Neuronal stem cell (in vitro differentiated cells): ENCODE measurements at regions not wholly inside any gene's neighbourhood (a gene's known extent, or its start where the extent isn't known, plus 50 kb on each side); places are given as distances from the start of the nearest gene placed in this dataset.

ENCODE experiments used
- DNase-seq: peaks from one replicate; pipeline ENCODE4 v3.0.0-alpha.2; 2013; ENCODE audit warnings: low spot score
- H2AFZ ChIP-seq: one replicate; pipeline ENCODE4 v1.6.1; 2013; ENCODE audit warnings: mild to moderate bottlenecking, low read length, inconsistent platforms
- H2AK5ac ChIP-seq: 2 replicates; pipeline ENCODE4 v1.6.1; 2013; ENCODE audit warnings: low read depth, mild to moderate bottlenecking, inconsistent platforms, low read length, moderate library complexity, mixed read lengths
- H2BK120ac ChIP-seq: 2 replicates; pipeline ENCODE4 v1.6.1; 2013; ENCODE audit warnings: low read depth, mild to moderate bottlenecking, inconsistent platforms, low read length, moderate library complexity, mixed read lengths
- H2BK12ac ChIP-seq: one replicate; pipeline ENCODE4 v1.6.1; 2013; ENCODE audit warnings: low read length, inconsistent platforms
- H2BK15ac ChIP-seq: 2 replicates; pipeline ENCODE4 v1.6.1; 2013; ENCODE audit warnings: mild to moderate bottlenecking, low read length, inconsistent platforms, mixed read lengths
- H2BK5ac ChIP-seq: one replicate; pipeline ENCODE4 v1.6.1; 2013; ENCODE audit warnings: inconsistent platforms, mild to moderate bottlenecking, low read length, moderate library complexity
- H3K14ac ChIP-seq: one replicate; pipeline ENCODE4 v1.6.1; 2013; ENCODE audit warnings: low read length, inconsistent platforms
- H3K18ac ChIP-seq: 2 replicates; pipeline ENCODE4 v1.6.1; 2013; ENCODE audit warnings: low read length, inconsistent platforms
- H3K23ac ChIP-seq: 2 replicates; pipeline ENCODE4 v1.6.1; 2013; ENCODE audit warnings: low read depth, mild to moderate bottlenecking, mixed read lengths, low read length, inconsistent platforms; ENCODE audit not compliant: poor library complexity
- H3K27ac ChIP-seq: replicated peaks from 3 replicates; pipeline ENCODE4 v1.5.1; 2013; ENCODE audit warnings: low read length, inconsistent platforms
- H3K27me3 ChIP-seq, 3 experiments: 2 replicates each; pipeline ENCODE4 v1.6.1; 2013; ENCODE audit warnings: low read length in 3 of 3, mild to moderate bottlenecking in 2 of 3, inconsistent platforms in 1 of 3, low read depth in 1 of 3, mixed read lengths in 1 of 3, moderate library complexity in 1 of 3; ENCODE audit not compliant: control insufficient read depth in 3 of 3, insufficient read depth in 3 of 3
- H3K36me3 ChIP-seq, 2 donors: replicated peaks in 1 of 2; 2 replicates each; pipeline ENCODE4 v1.6.1; 2013; ENCODE audit warnings: low read length in 2 of 2; ENCODE audit not compliant: control insufficient read depth in 2 of 2, insufficient read depth in 2 of 2
- H3K4ac ChIP-seq: 2 replicates; pipeline ENCODE4 v1.6.1; 2013; ENCODE audit warnings: inconsistent platforms, mild to moderate bottlenecking, low read length, moderate library complexity
- H3K4me1 ChIP-seq, 2 donors: 1 replicate in 1 of 2; 2 replicates in 1 of 2; pipeline ENCODE4 v1.6.1; 2013; ENCODE audit warnings: low read length in 2 of 2, low read depth in 1 of 2; ENCODE audit not compliant: control insufficient read depth in 2 of 2, insufficient read depth in 1 of 2
- H3K4me2 ChIP-seq: one replicate; pipeline ENCODE4 v1.6.1; 2013; ENCODE audit warnings: mild to moderate bottlenecking, low read length, inconsistent platforms; ENCODE audit not compliant: insufficient read depth, poor library complexity, severe bottlenecking
- H3K4me3 ChIP-seq, 2 donors: 2 replicates each; pipeline ENCODE4 v1.5.1; 2013; ENCODE audit warnings: low read length in 2 of 2, mild to moderate bottlenecking in 2 of 2, inconsistent platforms in 1 of 2, moderate library complexity in 1 of 2
- H3K79me1 ChIP-seq: one replicate; pipeline ENCODE4 v1.6.1; 2013; ENCODE audit warnings: low read depth, mild to moderate bottlenecking, inconsistent platforms, low read length, moderate library complexity
- H3K9ac ChIP-seq: one replicate; pipeline ENCODE4 v1.6.1; 2013; ENCODE audit warnings: mild to moderate bottlenecking, low read depth, low read length, inconsistent platforms; ENCODE audit not compliant: poor library complexity
- H3K9me3 ChIP-seq, 2 donors: replicated peaks in 1 of 2; 2 replicates each; pipeline versions ENCODE3 to v1.6.1; 2013; ENCODE audit warnings: low read length in 2 of 2, mild to moderate bottlenecking in 2 of 2, inconsistent platforms in 1 of 2, low read depth in 1 of 2, mixed read lengths in 1 of 2, moderate library complexity in 1 of 2; ENCODE audit not compliant: control insufficient read depth in 2 of 2, insufficient read depth in 1 of 2
- H4K8ac ChIP-seq: one replicate; pipeline ENCODE4 v1.6.1; 2013; ENCODE audit warnings: low read depth, mild to moderate bottlenecking, inconsistent platforms, low read length, moderate library complexity
- H4K91ac ChIP-seq: one replicate; pipeline ENCODE4 v1.6.1; 2013; ENCODE audit warnings: low read length, low read depth, mild to moderate bottlenecking, inconsistent platforms; ENCODE audit not compliant: poor library complexity
- WGBS, 2 donors: extraction: QIAGEN DNeasy Blood & Tissue Kit; methylation state at CpG; one replicate each; pipeline ENCODE4 v1.1.7; 2013; ENCODE audit warnings: missing lambda C conversion rate in 2 of 2, mixed read lengths in 1 of 2; ENCODE audit not compliant: insufficient read length in 2 of 2, insufficient replicate concordance in 1 of 2; ENCODE audit errors: extremely low coverage in 2 of 2; 5-methylcytosine and 5-hydroxymethylcytosine counted together

DNA sequence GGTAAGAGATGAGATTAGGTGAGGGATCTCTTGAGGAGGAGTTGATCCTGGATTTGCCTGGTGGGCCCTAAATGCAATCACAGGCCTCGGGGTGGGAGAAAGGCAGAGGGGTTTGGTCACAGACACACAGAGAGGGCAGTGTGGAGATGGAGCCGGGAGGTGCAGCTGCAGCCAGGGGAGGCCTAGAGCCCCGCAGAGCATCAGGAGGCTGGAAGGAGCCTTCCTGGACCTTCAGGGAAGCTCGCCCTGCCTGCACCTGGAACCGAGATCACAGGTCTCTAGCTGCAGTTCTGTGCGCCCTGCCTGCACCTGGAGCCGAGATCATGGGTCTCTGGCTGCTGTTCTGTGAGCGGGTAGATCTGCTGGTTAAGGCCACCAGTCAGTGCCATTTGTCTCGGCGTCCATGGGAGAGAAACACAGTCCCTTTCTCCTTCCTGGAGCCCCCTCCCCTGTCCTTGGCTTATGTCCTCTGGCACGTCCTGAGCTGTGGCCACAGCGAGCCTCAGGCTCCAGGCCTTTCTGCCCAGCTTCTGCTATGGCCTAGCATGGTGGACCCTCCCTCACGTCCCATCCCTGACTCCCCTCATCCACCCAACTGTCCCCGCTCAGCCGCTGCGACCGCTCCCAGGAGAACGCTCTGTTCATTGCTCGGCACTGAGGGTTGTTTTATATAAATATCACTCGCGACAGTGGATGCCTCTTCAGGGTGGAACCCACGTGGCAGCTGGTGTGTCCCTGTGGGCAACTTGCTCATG is 112.0 kb downstream of the DACT2 start:
- Histone ChIP-seq H2AFZ (no peak overlapping the region), H3K18ac (no peak overlapping the region), H2BK15ac (peak overlapping the region; percentile 56), H3K14ac (no peak overlapping the region), H2BK120ac (no peak overlapping the region), H3K4me3 (no peak overlapping the region), H3K4me2 (no peak overlapping the region), H2BK12ac (no peak overlapping the region), H3K4ac (no peak overlapping the region), H3K23ac (no peak overlapping the region), H3K27me3 (peaks cover 0 to 3% (median 0%) of the 10 kb centered on the region in 3 experiments), H2BK5ac (no peak overlapping the region), H4K91ac (no peak overlapping the region), H3K9ac (no peak overlapping the region), H4K8ac (no peak overlapping the region), H2AK5ac (peak overlapping the region; percentile 49), H3K4me1 (peaks cover 15% of the 10 kb centered on the region in 2 donors), H3K36me3 (no peaks in the 10 kb centered on the region), H3K9me3 (peaks cover 0 to 2% of the 10 kb centered on the region in 2 donors), H3K79me1 (no peaks in the 10 kb centered on the region), H3K27ac (no peak overlapping the region)
- DNase-seq = no peak
- WGBS, 2 donors = no CpG with 5 or more reads among the region's 22 CpGs

DNA sequence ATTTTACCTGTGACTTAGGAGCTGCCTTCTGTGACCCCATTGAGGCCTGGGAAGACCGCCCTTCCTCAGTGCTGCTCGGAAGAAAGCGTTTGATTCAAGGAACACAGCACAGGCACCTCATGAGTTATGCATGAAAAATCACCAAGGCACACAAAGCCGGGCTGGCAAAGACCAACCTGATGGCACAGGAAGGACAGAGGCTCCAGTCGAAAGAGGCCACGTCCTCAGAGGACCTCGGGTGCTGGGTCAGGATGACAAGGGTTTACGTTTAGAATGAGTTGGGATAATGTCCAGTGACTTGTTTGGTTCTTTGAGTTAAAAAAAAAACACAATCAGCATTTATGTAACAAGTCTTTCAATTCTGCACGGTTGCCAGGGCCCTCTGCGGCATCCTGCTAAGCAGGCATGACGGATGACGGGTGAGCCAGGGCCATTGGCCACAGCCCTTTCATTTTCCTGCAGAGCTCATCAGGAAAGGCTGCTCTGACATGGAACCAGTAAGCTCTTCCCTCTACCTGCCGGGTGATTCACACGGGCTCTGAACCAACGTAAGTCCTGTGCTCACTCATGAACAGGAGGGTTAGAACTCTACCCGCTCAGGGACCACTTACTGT is 112.8 kb downstream of the DACT2 start:
- Histone ChIP-seq H3K4ac (no peak overlapping the region), H2BK15ac (no peak overlapping the region), H3K18ac (no peak overlapping the region), H2BK120ac (no peak overlapping the region), H3K36me3 (no peaks in the 10 kb centered on the region), H2AK5ac (no peak overlapping the region), H2BK5ac (no peak overlapping the region), H4K8ac (no peak overlapping the region), H3K14ac (no peak overlapping the region), H3K27me3 (peaks cover 0 to 3% (median 0%) of the 10 kb centered on the region in 3 experiments), H3K79me1 (no peaks in the 10 kb centered on the region), H3K4me2 (no peak overlapping the region), H3K4me1 (peaks cover 15% of the 10 kb centered on the region in 2 donors), H3K4me3 (no peak overlapping the region), H3K9me3 (peaks cover 0 to 2% of the 10 kb centered on the region in 2 donors), H3K27ac (no peak overlapping the region), H4K91ac (no peak overlapping the region), H3K23ac (peak overlapping the region; percentile 9), H2BK12ac (no peak overlapping the region), H2AFZ (peak overlapping the region; percentile 15), H3K9ac (no peak overlapping the region)
- DNase-seq = no peak
- WGBS, 2 donors = no CpG with 5 or more reads among the region's 16 CpGs

DNA sequence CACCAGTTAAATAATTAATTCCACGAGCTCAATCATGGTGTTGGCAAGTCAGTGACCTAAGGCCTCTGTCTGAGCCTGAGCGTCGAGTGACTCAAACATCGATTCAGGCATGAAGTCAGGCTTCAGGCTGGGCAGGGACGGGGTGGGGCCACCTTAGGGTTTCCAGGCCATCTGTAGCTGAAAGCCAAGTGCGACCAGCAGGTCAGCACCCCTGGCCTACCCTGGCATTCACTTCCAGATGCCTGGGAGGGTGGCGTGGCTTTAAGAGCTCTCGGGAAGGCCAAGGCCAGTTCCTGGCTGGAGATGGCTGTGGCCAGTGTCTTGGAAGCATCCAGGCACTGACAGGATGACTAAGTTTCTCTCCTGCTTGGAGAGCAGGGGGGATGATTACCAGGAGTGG is 113.4 kb downstream of the DACT2 start:
- H3K79me1 ChIP-seq = no peaks in the 10 kb centered on the region
- H3K14ac ChIP-seq = no peak overlapping the region
- H3K4me1 ChIP-seq = peaks cover 15 to 18% of the 10 kb centered on the region in 2 donors
- H3K9me3 ChIP-seq = peaks cover 0 to 2% of the 10 kb centered on the region in 2 donors
- DNase-seq = no peak
- no peaks in the 10 kb centered on the region for H3K36me3 ChIP-seq
- no peak overlapping the region for H3K23ac ChIP-seq
- no peak overlapping the region for H2BK15ac ChIP-seq
- no peak overlapping the region for H3K27ac ChIP-seq
- H3K27me3 ChIP-seq = peaks cover 0 to 3% (median 0%) of the 10 kb centered on the region in 3 experiments
- H4K91ac ChIP-seq = no peak overlapping the region
- H2AK5ac ChIP-seq = no peak overlapping the region
- no peak overlapping the region for H2AFZ ChIP-seq
- no peak overlapping the region for H4K8ac ChIP-seq
- no peak overlapping the region for H3K4me3 ChIP-seq
- no peak overlapping the region for H3K9ac ChIP-seq
- H2BK5ac ChIP-seq = no peak overlapping the region
- H3K18ac ChIP-seq = peak overlapping the region; percentile 13
- H3K4me2 ChIP-seq = no peak overlapping the region
- H2BK120ac ChIP-seq = no peak overlapping the region
- no peak overlapping the region for H2BK12ac ChIP-seq
- no CpG with 5 or more reads among the region's 8 CpGs for WGBS, 2 donors
- H3K4ac ChIP-seq = no peak overlapping the region

- H3K23ac ChIP-seq = no peak overlapping the region
- H4K8ac ChIP-seq = no peak overlapping the region
- no peak overlapping the region for H3K4ac ChIP-seq
- no peak overlapping the region for H3K4me2 ChIP-seq
- H3K9ac ChIP-seq = no peak overlapping the region
- no peak overlapping the region for H2BK120ac ChIP-seq
- H3K36me3 ChIP-seq = no peaks in the 10 kb centered on the region
- H3K27me3 ChIP-seq = no peaks in the 10 kb centered on the region
- H3K27ac ChIP-seq = no peak overlapping the region
- no peak overlapping the region for H3K4me3 ChIP-seq
- DNase-seq = no peak
- H2AK5ac ChIP-seq = no peak overlapping the region
- H3K18ac ChIP-seq = no peak overlapping the region
- peaks cover 0 to 2% of the 10 kb centered on the region in 2 donors for H3K9me3 ChIP-seq
- H4K91ac ChIP-seq = no peak overlapping the region
- WGBS, 2 donors = no CpG with 5 or more reads among the region's 5 CpGs
- H3K4me1 ChIP-seq = peaks cover under 1 to 3% of the 10 kb centered on the region in 2 donors
- H3K79me1 ChIP-seq = no peaks in the 10 kb centered on the region
- no peak overlapping the region for H3K14ac ChIP-seq
- no peak overlapping the region for H2BK5ac ChIP-seq
- no peak overlapping the region for H2BK12ac ChIP-seq
- no peak overlapping the region for H2BK15ac ChIP-seq
- no peak overlapping the region for H2AFZ ChIP-seq
These were observed 117.8 kb downstream of the DACT2 start for GRCh38 chr6:168201799-168202198.
